ENCODE measurements at regions not wholly inside any gene's neighbourhood (a gene's known extent, or its start where the extent isn't known, plus 50 kb on each side); places are given as distances from the start of the nearest gene placed in this dataset.

DNA sequence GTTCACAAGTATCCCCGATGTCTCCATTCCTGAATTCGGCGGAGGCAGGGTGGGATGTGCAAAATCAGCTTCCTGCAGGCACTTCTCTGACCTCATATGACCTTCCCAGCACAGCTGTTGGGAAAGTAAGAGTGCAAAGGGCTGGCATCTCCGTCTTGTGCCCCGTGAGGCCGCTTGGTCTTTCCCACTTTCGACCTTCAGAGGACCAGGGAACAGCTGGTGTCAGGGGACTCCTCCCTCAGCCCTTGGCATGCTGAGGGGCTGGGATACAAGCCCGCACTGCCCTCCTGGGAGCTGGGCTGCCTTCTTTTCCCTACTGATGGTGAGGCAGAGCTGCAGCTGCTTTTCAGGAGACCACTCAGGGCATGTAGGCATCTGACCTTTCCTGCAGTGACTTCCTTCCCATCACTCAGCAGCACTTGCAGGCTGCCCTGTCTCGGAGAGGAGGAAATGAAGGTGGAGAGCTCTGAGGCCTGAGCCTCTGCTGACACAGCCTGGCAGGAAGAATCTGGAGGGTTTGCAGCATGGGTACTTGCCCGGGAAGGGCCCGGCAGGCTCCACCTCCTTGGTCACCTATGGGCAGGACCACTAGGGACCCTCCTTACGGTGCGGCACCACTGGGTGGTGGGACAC lies 277.2 kb upstream of the HS6ST1 start:
- TF ChIP-seq, protein P1, sequence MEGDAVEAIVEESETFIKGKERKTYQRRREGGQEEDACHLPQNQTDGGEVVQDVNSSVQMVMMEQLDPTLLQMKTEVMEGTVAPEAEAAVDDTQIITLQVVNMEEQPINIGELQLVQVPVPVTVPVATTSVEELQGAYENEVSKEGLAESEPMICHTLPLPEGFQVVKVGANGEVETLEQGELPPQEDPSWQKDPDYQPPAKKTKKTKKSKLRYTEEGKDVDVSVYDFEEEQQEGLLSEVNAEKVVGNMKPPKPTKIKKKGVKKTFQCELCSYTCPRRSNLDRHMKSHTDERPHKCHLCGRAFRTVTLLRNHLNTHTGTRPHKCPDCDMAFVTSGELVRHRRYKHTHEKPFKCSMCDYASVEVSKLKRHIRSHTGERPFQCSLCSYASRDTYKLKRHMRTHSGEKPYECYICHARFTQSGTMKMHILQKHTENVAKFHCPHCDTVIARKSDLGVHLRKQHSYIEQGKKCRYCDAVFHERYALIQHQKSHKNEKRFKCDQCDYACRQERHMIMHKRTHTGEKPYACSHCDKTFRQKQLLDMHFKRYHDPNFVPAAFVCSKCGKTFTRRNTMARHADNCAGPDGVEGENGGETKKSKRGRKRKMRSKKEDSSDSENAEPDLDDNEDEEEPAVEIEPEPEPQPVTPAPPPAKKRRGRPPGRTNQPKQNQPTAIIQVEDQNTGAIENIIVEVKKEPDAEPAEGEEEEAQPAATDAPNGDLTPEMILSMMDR (IDR thresholded peaks at IDR 0.05) = no peak
- no peak for TF ChIP-seq POLR2A (IDR thresholded peaks at IDR 0.05)
- TF ChIP-seq EP300 (IDR thresholded peaks at IDR 0.05) = no peak
